GM20000 (cell line): ENCODE measurements at regions not wholly inside any gene's neighbourhood (a gene's known extent, or its start where the extent isn't known, plus 50 kb on each side); places are given as distances from the start of the nearest gene placed in this dataset.
"Not testable (repeated sequence)": the region's sequence is repeated elsewhere in the genome, so short reads cannot be mapped to it uniquely, and the experiment has no call there.

ENCODE experiments used
- DNase-seq: peaks from one replicate; pipeline ENCODE4 v3.0.0; 2012; ENCODE audit warnings: low spot score
- CTCF ChIP-seq: IDR thresholded peaks from 2 replicates; pipeline ENCODE4 v1.5.1; 2012; ENCODE audit warnings: mild to moderate bottlenecking, control low read depth; ENCODE audit errors: extremely low read depth, missing control alignments

GRCh38 chr18:38759457-38759856 is 1193.9 kb upstream of the CELF4 start:
- no peak for TF ChIP-seq CTCF
- DNase-seq: no peak

GRCh38 chr18:38756436-38756835 is 1190.8 kb upstream of the CELF4 start:
- TF ChIP-seq CTCF: no peak
- DNase-seq: no peak

GRCh38 chr18:38752430-38752829 is 1186.8 kb upstream of the CELF4 start:
- TF ChIP-seq CTCF: no peak
- DNase-seq: no peak

- TF ChIP-seq CTCF: no peak
- DNase-seq: no peak
Observed at GRCh38 chr18:38751898-38752297, 1186.3 kb upstream of the CELF4 start.

- DNase-seq: no peak
- TF ChIP-seq CTCF: no peak
Observed at GRCh38 chr18:38751211-38751610, 1185.6 kb upstream of the CELF4 start.

GRCh38 chr18:38750751-38751150 is 1185.2 kb upstream of the CELF4 start:
- TF ChIP-seq CTCF: no peak

GRCh38 chr18:38747153-38747552 is 1181.6 kb upstream of the CELF4 start:
- TF ChIP-seq CTCF: no peak
- no peak for DNase-seq

More at GRCh38 chr18:38750751-38751150, 1185.2 kb upstream of the CELF4 start:
- DNase-seq: no peak

GRCh38 chr18:38720181-38720580 is 1154.6 kb upstream of the CELF4 start:
- not testable (repeated sequence) for DNase-seq
